ENCODE measurements at regions not wholly inside any gene's neighbourhood (a gene's known extent, or its start where the extent isn't known, plus 50 kb on each side); places are given as distances from the start of the nearest gene placed in this dataset.
"Not testable (repeated sequence)": the region's sequence is repeated elsewhere in the genome, so short reads cannot be mapped to it uniquely, and the experiment has no call there.

DNA sequence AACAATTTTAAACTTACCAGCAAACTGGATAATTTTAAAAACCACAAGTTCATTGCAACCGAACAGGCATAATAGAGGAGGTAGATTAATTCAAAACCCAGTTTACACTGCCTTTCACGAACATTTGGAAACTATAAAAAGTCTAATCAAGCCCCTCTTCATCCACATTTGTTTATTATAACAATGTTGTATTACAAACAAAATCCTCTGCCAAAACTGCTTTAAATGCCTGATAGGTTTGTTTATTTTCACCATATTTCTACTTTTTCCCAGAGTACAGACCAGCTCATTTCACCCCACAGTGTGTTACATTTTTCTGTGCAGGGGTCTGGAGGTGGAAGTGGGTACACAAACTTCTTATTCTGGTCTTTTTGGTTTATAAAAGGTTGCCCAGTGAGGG, 184.2 kb downstream of the OSR1 start:
- Histone ChIP-seq H3K4me1 (no peaks in the 10 kb centered on the region), H3K4me3 (ENCODE audit: low read depth, low read length) (no peak overlapping the region), H3K9me3 (0 out of 2 replicates have a peak, but pooled peaks cover 3% of the 10 kb centered on the region), H3K27me3 (replicated peaks; ENCODE audit: control insufficient read depth, insufficient read depth, low read length) (no peaks in the 10 kb centered on the region), H3K36me3 (ENCODE audit: control insufficient read depth, insufficient read depth, low read length) (no peaks in the 10 kb centered on the region)
- Mint-ChIP-seq H3K36me3 (ENCODE audit: insufficient read depth, unreplicated experiment) (no peaks in the 10 kb centered on the region), H3K9me3 (ENCODE audit: unreplicated experiment) (no peaks in the 10 kb centered on the region), H3K27ac (ENCODE audit: unreplicated experiment) (no peak overlapping the region), H3K4me3 (ENCODE audit: unreplicated experiment) (no peak overlapping the region), H3K27me3 (ENCODE audit: insufficient read depth, unreplicated experiment) (no peaks in the 10 kb centered on the region), H3K4me1 (ENCODE audit: low read depth, unreplicated experiment) (no peaks in the 10 kb centered on the region)
- no TSS peak for BruUV-seq (replicated peaks)
- DNase-seq: no peak
- ChIA-PET CTCF (no interaction called here), POLR2A (no interaction called here)
- intact Hi-C loops (cut with micrococcal nuclease; ENCODE audit: unreplicated experiment): no loop called here
- TF ChIP-seq, protein P1, sequence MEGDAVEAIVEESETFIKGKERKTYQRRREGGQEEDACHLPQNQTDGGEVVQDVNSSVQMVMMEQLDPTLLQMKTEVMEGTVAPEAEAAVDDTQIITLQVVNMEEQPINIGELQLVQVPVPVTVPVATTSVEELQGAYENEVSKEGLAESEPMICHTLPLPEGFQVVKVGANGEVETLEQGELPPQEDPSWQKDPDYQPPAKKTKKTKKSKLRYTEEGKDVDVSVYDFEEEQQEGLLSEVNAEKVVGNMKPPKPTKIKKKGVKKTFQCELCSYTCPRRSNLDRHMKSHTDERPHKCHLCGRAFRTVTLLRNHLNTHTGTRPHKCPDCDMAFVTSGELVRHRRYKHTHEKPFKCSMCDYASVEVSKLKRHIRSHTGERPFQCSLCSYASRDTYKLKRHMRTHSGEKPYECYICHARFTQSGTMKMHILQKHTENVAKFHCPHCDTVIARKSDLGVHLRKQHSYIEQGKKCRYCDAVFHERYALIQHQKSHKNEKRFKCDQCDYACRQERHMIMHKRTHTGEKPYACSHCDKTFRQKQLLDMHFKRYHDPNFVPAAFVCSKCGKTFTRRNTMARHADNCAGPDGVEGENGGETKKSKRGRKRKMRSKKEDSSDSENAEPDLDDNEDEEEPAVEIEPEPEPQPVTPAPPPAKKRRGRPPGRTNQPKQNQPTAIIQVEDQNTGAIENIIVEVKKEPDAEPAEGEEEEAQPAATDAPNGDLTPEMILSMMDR (IDR thresholded peaks at IDR 0.05; ENCODE audit: insufficient read depth in 1 of 2, low read depth in 1 of 2, low read length in 1 of 2, severe bottlenecking in 1 of 2, unreplicated experiment in 1 of 2): no peak

DNA sequence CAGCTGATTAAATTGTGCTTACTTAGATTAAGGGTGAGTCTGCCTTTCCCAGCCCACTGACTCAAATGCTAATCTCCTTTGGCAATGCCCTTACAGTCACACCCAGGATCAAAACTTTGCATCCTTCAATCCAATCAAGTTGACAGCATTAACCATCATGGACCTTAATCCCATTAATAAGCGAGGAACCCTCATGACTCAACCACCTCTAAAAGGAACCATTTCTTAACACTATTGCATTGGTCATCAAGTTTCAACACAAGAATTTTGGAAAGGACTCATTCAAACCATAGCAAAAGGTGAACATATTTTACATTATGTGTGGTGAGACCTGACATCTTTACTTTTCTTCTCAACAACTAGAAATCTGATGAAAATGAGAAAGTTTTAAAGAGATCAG, 187.0 kb downstream of the OSR1 start:
- CTCF ChIA-PET: no interaction called here
- no peaks in the 10 kb centered on the region for H3K36me3 ChIP-seq (ENCODE audit: control insufficient read depth, insufficient read depth, low read length)

DNA sequence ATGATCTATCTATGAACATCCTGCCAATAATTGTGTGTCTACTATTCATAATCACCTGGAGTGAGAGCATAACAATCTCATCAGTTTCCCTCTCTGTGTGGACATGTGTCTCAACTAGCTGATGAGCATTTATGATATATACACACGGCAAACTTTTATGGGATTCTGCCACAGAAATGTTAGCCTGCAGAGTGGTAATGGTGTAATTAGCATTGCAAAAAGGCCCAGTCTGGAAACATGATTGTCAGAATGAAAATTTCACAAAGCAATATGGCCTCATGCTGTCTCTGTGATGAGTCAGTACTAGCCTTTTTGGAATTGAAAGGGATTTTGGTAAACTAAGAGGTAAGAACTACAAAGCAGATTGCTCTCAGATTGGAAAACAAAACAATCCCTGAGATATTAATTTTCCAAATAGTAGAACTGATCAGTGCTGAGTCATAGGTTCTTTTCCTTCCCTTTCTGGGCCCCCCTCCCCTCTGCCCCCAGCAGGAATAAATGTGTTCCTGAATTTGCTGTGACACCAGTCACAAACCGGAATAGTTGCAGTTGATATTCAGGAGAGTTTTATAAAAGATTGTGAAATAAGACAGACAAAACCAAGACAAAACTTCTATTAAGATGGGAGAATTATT, 189.2 kb downstream of the OSR1 start:
- Mint-ChIP-seq H3K4me3 (ENCODE audit: unreplicated experiment) (no peak overlapping the region), H3K4me1 (ENCODE audit: low read depth, unreplicated experiment) (no peaks in the 10 kb centered on the region), H3K9me3 (ENCODE audit: unreplicated experiment) (no peaks in the 10 kb centered on the region), H3K36me3 (ENCODE audit: insufficient read depth, unreplicated experiment) (no peaks in the 10 kb centered on the region), H3K27me3 (ENCODE audit: insufficient read depth, unreplicated experiment) (no peaks in the 10 kb centered on the region), H3K27ac (ENCODE audit: unreplicated experiment) (no peak overlapping the region)
- ChIA-PET CTCF (no interaction called here), POLR2A (no interaction called here)
- TF ChIP-seq, protein P1 (IDR thresholded peaks at IDR 0.05; ENCODE audit: insufficient read depth in 1 of 2, low read depth in 1 of 2, low read length in 1 of 2, severe bottlenecking in 1 of 2, unreplicated experiment in 1 of 2): no peak
- Histone ChIP-seq H3K4me3 (ENCODE audit: low read depth, low read length) (no peak overlapping the region), H3K4me1 (no peaks in the 10 kb centered on the region), H3K27me3 (replicated peaks; ENCODE audit: control insufficient read depth, insufficient read depth, low read length) (no peaks in the 10 kb centered on the region), H3K9me3 (0 out of 2 replicates have a peak, but pooled peaks cover 3% of the 10 kb centered on the region), H3K36me3 (ENCODE audit: control insufficient read depth, insufficient read depth, low read length) (no peaks in the 10 kb centered on the region)
- BruUV-seq (replicated peaks): no TSS peak
- intact Hi-C loops (cut with micrococcal nuclease; ENCODE audit: unreplicated experiment): no loop called here
- no peak for DNase-seq

More for the DNA sequence above, 187.0 kb downstream of the OSR1 start:
- no TSS peak for BruUV-seq (replicated peaks)
- Histone ChIP-seq H3K4me3 (ENCODE audit: low read depth, low read length) (no peak overlapping the region), H3K27me3 (replicated peaks; ENCODE audit: control insufficient read depth, insufficient read depth, low read length) (no peaks in the 10 kb centered on the region), H3K9me3 (0 out of 2 replicates have a peak, but pooled peaks cover 3% of the 10 kb centered on the region), H3K4me1 (no peaks in the 10 kb centered on the region)
- no peaks in the 10 kb centered on the region for H3K9me3 Mint-ChIP-seq (ENCODE audit: unreplicated experiment)
- TF ChIP-seq, protein P1 (IDR thresholded peaks at IDR 0.05; ENCODE audit: insufficient read depth in 1 of 2, low read depth in 1 of 2, low read length in 1 of 2, severe bottlenecking in 1 of 2, unreplicated experiment in 1 of 2): no peak
- POLR2A ChIA-PET: no interaction called here
- H3K4me1 Mint-ChIP-seq (ENCODE audit: low read depth, unreplicated experiment): no peaks in the 10 kb centered on the region
- H3K36me3 Mint-ChIP-seq (ENCODE audit: insufficient read depth, unreplicated experiment): no peaks in the 10 kb centered on the region
- H3K27ac Mint-ChIP-seq (ENCODE audit: unreplicated experiment): no peak overlapping the region
- H3K4me3 Mint-ChIP-seq (ENCODE audit: unreplicated experiment): no peak overlapping the region
- intact Hi-C loops (cut with micrococcal nuclease; ENCODE audit: unreplicated experiment): no loop called here
- no peak for DNase-seq
- no peaks in the 10 kb centered on the region for H3K27me3 Mint-ChIP-seq (ENCODE audit: insufficient read depth, unreplicated experiment)

DNA sequence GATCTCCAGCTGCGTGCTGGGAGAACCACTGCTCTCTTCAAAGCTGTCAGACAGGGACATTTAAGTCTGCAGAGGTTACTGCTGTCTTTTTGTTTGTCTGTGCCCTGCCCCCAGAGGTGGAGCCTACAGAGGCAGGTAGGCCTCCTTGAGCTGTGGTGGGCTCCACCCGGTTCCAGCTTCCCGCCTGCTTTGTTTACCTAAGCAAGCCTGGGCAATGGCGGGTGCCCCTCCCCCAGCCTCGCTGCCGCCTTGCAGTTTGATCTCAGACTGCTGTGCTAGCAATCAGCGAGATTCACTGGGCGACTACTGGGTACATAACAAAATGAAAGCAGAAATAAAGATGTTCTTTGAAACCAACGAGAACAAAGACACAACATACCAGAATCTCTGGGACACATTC, 194.3 kb downstream of the OSR1 start:
- H3K36me3 Mint-ChIP-seq (ENCODE audit: insufficient read depth, unreplicated experiment); intact Hi-C loops (cut with micrococcal nuclease; ENCODE audit: unreplicated experiment); CTCF ChIA-PET; H3K27ac Mint-ChIP-seq (ENCODE audit: unreplicated experiment); DNase-seq; H3K4me3 ChIP-seq (ENCODE audit: low read depth, low read length); H3K36me3 ChIP-seq (ENCODE audit: control insufficient read depth, insufficient read depth, low read length); H3K9me3 ChIP-seq; H3K4me1 Mint-ChIP-seq (ENCODE audit: low read depth, unreplicated experiment); H3K4me3 Mint-ChIP-seq (ENCODE audit: unreplicated experiment); BruUV-seq (replicated peaks); H3K27me3 Mint-ChIP-seq (ENCODE audit: insufficient read depth, unreplicated experiment); H3K9me3 Mint-ChIP-seq (ENCODE audit: unreplicated experiment); POLR2A ChIA-PET; H3K27me3 ChIP-seq (replicated peaks; ENCODE audit: control insufficient read depth, insufficient read depth, low read length); H3K4me1 ChIP-seq: not testable (repeated sequence)
